ENCODE measurements at regions not wholly inside any gene's neighbourhood (a gene's known extent, or its start where the extent isn't known, plus 50 kb on each side); places are given as distances from the start of the nearest gene placed in this dataset.

GRCh38 chr16:80008857-80009256 is 408.3 kb upstream of the MAF start:
- Histone ChIP-seq H3K9me2 (replicated peaks; ENCODE audit: control insufficient read depth, low read length) (no peaks in the 10 kb centered on the region), H3K27ac (ENCODE audit: low read depth, low read length) (no peak overlapping the region), H3K4me2 (ENCODE audit: low read length) (no peak overlapping the region), H3K79me2 (ENCODE audit: control insufficient read depth, low read length) (no peaks in the 10 kb centered on the region), H3K9me3 (ENCODE audit: control insufficient read depth, insufficient read depth, low read length) (no peaks in the 10 kb centered on the region), H3K4me1 (ENCODE audit: control insufficient read depth, low read length) (no peaks in the 10 kb centered on the region), H4K20me1 (ENCODE audit: control insufficient read depth, insufficient read depth, low read depth, low read length) (no peaks in the 10 kb centered on the region), H3F3A (ENCODE audit: control insufficient read depth, insufficient read depth) (no peaks in the 10 kb centered on the region), H3K4me3 (ENCODE audit: low read length) (no peak overlapping the region), H3K27me3 (ENCODE audit: control insufficient read depth, low read length) (no peaks in the 10 kb centered on the region), H3K36me3 (ENCODE audit: control insufficient read depth, low read length) (no peaks in the 10 kb centered on the region)
- TF ChIP-seq, protein P1, sequence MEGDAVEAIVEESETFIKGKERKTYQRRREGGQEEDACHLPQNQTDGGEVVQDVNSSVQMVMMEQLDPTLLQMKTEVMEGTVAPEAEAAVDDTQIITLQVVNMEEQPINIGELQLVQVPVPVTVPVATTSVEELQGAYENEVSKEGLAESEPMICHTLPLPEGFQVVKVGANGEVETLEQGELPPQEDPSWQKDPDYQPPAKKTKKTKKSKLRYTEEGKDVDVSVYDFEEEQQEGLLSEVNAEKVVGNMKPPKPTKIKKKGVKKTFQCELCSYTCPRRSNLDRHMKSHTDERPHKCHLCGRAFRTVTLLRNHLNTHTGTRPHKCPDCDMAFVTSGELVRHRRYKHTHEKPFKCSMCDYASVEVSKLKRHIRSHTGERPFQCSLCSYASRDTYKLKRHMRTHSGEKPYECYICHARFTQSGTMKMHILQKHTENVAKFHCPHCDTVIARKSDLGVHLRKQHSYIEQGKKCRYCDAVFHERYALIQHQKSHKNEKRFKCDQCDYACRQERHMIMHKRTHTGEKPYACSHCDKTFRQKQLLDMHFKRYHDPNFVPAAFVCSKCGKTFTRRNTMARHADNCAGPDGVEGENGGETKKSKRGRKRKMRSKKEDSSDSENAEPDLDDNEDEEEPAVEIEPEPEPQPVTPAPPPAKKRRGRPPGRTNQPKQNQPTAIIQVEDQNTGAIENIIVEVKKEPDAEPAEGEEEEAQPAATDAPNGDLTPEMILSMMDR (IDR thresholded peaks at IDR 0.05; ENCODE audit: low read depth, low read length, poor library complexity, severe bottlenecking), result no peak
- TF ChIP-seq EZH2phosphoT487 (IDR thresholded peaks at IDR 0.05; ENCODE audit: borderline replicate concordance, low read length), result no peak

GRCh38 chr16:80007231-80007630 is 406.7 kb upstream of the MAF start:
- Histone ChIP-seq H3K36me3 (ENCODE audit: control insufficient read depth, low read length) (no peaks in the 10 kb centered on the region), H3K4me2 (ENCODE audit: low read length) (no peak overlapping the region), H3K4me3 (ENCODE audit: low read length) (no peak overlapping the region), H4K20me1 (ENCODE audit: control insufficient read depth, insufficient read depth, low read depth, low read length) (no peaks in the 10 kb centered on the region), H3F3A (ENCODE audit: control insufficient read depth, insufficient read depth) (no peaks in the 10 kb centered on the region), H3K9me3 (ENCODE audit: control insufficient read depth, insufficient read depth, low read length) (no peaks in the 10 kb centered on the region), H3K4me1 (ENCODE audit: control insufficient read depth, low read length) (no peaks in the 10 kb centered on the region), H3K79me2 (ENCODE audit: control insufficient read depth, low read length) (no peaks in the 10 kb centered on the region), H3K27ac (ENCODE audit: low read depth, low read length) (no peak overlapping the region), H3K27me3 (ENCODE audit: control insufficient read depth, low read length) (no peaks in the 10 kb centered on the region), H3K9me2 (replicated peaks; ENCODE audit: control insufficient read depth, low read length) (no peaks in the 10 kb centered on the region)
- TF ChIP-seq EZH2phosphoT487 (IDR thresholded peaks at IDR 0.05; ENCODE audit: borderline replicate concordance, low read length), result no peak
- TF ChIP-seq, protein P1 (IDR thresholded peaks at IDR 0.05; ENCODE audit: low read depth, low read length, poor library complexity, severe bottlenecking), result no peak

GRCh38 chr16:80006241-80007215 is 406.0 kb upstream of the MAF start:
- Histone ChIP-seq H3K27ac (ENCODE audit: low read depth, low read length) (no peak overlapping the region), H4K20me1 (ENCODE audit: control insufficient read depth, insufficient read depth, low read depth, low read length) (no peaks in the 10 kb centered on the region), H3K9me3 (ENCODE audit: control insufficient read depth, insufficient read depth, low read length) (no peaks in the 10 kb centered on the region), H3K4me2 (ENCODE audit: low read length) (no peak overlapping the region), H3K36me3 (ENCODE audit: control insufficient read depth, low read length) (no peaks in the 10 kb centered on the region), H3K27me3 (ENCODE audit: control insufficient read depth, low read length) (no peaks in the 10 kb centered on the region), H3K79me2 (ENCODE audit: control insufficient read depth, low read length) (no peaks in the 10 kb centered on the region), H3K4me3 (ENCODE audit: low read length) (no peak overlapping the region), H3K4me1 (ENCODE audit: control insufficient read depth, low read length) (no peaks in the 10 kb centered on the region), H3F3A (ENCODE audit: control insufficient read depth, insufficient read depth) (no peaks in the 10 kb centered on the region), H3K9me2 (replicated peaks; ENCODE audit: control insufficient read depth, low read length) (no peaks in the 10 kb centered on the region)
- TF ChIP-seq, protein P1 (IDR thresholded peaks at IDR 0.05; ENCODE audit: low read depth, low read length, poor library complexity, severe bottlenecking), result no peak
- TF ChIP-seq EZH2phosphoT487 (IDR thresholded peaks at IDR 0.05; ENCODE audit: borderline replicate concordance, low read length), result no peak

All from DOHH2 (cell line).